DND-41 (cell line): ENCODE measurements at regions not wholly inside any gene's neighbourhood (a gene's known extent, or its start where the extent isn't known, plus 50 kb on each side); places are given as distances from the start of the nearest gene placed in this dataset.

ENCODE experiments used
- CTCF ChIP-seq: IDR thresholded peaks from 2 replicates; pipeline ENCODE4 v1.5.1; 2012; ENCODE audit warnings: borderline replicate concordance, low read length, moderate library complexity, mild to moderate bottlenecking; ENCODE audit not compliant: poor library complexity, severe bottlenecking; ENCODE audit errors: extremely low read depth
- EZH2 ChIP-seq: IDR thresholded peaks from 3 replicates; pipeline ENCODE4 v1.6.1; 2012; ENCODE audit warnings: borderline replicate concordance, low read depth, mild to moderate bottlenecking, moderate library complexity, low read length, inconsistent platforms; ENCODE audit not compliant: severe bottlenecking

- TF ChIP-seq CTCF (no peak), EZH2 (no peak)
Measured at GRCh38 chr9:13644675-13645074, 365.2 kb upstream of the MPDZ start.
